ENCODE measurements at regions not wholly inside any gene's neighbourhood (a gene's known extent, or its start where the extent isn't known, plus 50 kb on each side); places are given as distances from the start of the nearest gene placed in this dataset.

- H3K27me3 ChIP-seq = peaks cover 0 to 46% (median 1%) of the 10 kb centered on the region in 4 donors
- H3K27ac ChIP-seq = no peak overlapping the region
- H3K4me3 ChIP-seq = no peak overlapping the region
- no peaks in the 10 kb centered on the region for H3K4me1 ChIP-seq
- no peak for DNase-seq
- TF ChIP-seq POLR2A (IDR thresholded peaks at IDR 0.05) = no peak
- TF ChIP-seq CTCF (IDR thresholded peaks at IDR 0.05) = no peak
- intact Hi-C loops (cut with DNase I) = no loop called here
- no peaks in the 10 kb centered on the region for H3K36me3 ChIP-seq
- WGBS, 2 donors = 82 to 100% methylated on average over 1 of the region's 1 CpG
- no peaks in the 10 kb centered on the region for H3K9me3 ChIP-seq
These were observed 128.0 kb upstream of the MSX2 start for GRCh38 chr5:174596429-174596828.

GRCh38 chr5:174599992-174600391 lies 124.4 kb upstream of the MSX2 start:
- no peak overlapping the region for H3K4me3 ChIP-seq
- TF ChIP-seq CTCF (IDR thresholded peaks at IDR 0.05) = no peak
- no peak overlapping the region for H3K27ac ChIP-seq
- peaks cover 0 to 65% (median 1%) of the 10 kb centered on the region in 4 donors for H3K27me3 ChIP-seq
- 8 to 31% methylated on average over 4 to 6 of the region's 6 CpGs for WGBS, 2 donors
- peaks cover 0 to 6% (median 0%) of the 10 kb centered on the region in 3 donors for H3K9me3 ChIP-seq
- no peaks in the 10 kb centered on the region for H3K4me1 ChIP-seq
- intact Hi-C loops (cut with DNase I) = no loop called here
- H3K36me3 ChIP-seq = no peaks in the 10 kb centered on the region
- no peak for DNase-seq

GRCh38 chr5:174601946-174602345 lies 122.4 kb upstream of the MSX2 start:
- Histone ChIP-seq H3K27ac (no peak overlapping the region), H3K4me1 (no peaks in the 10 kb centered on the region), H3K36me3 (no peaks in the 10 kb centered on the region), H3K9me3 (peaks cover 0 to 6% (median 0%) of the 10 kb centered on the region in 3 donors), H3K4me3 (no peak overlapping the region), H3K27me3 (peaks cover 0 to 74% (median 1%) of the 10 kb centered on the region in 4 donors)
- TF ChIP-seq CTCF (IDR thresholded peaks at IDR 0.05) (no peak), POLR2A (IDR thresholded peaks at IDR 0.05) (no peak)
- intact Hi-C loops (cut with DNase I) = no loop called here
- WGBS, 2 donors = 75 to 80% methylated on average over 1 of the region's 1 CpG
- no peak for DNase-seq

- 42 to 67% methylated on average over 3 of the region's 3 CpGs for WGBS, 2 donors
These were observed 118.2 kb upstream of the MSX2 start for GRCh38 chr5:174606153-174606552.

GRCh38 chr5:174606646-174607045 lies 117.7 kb upstream of the MSX2 start:
- 51 to 65% methylated on average over 4 of the region's 4 CpGs for WGBS, 2 donors
- peaks cover 0 to 43% (median 0%) of the 10 kb centered on the region in 4 donors for H3K27me3 ChIP-seq
- intact Hi-C loops (cut with DNase I) = no loop called here
- H3K27ac ChIP-seq = no peak overlapping the region
- H3K4me3 ChIP-seq = no peak overlapping the region
- H3K4me1 ChIP-seq = peaks cover 0 to 29% (median 9%) of the 10 kb centered on the region in 3 donors
- DNase-seq = no peak
- peaks cover 0 to 6% (median 0%) of the 10 kb centered on the region in 3 donors for H3K9me3 ChIP-seq
- TF ChIP-seq POLR2A (IDR thresholded peaks at IDR 0.05) (no peak), CTCF (IDR thresholded peaks at IDR 0.05) (no peak)
- H3K36me3 ChIP-seq = no peaks in the 10 kb centered on the region

More at GRCh38 chr5:174606153-174606552, 118.2 kb upstream of the MSX2 start:
- H3K4me1 ChIP-seq = peaks cover 0 to 25% (median 9%) of the 10 kb centered on the region in 3 donors
- peaks cover 0 to 6% (median 0%) of the 10 kb centered on the region in 3 donors for H3K9me3 ChIP-seq
- no peaks in the 10 kb centered on the region for H3K36me3 ChIP-seq
- no peak overlapping the region for H3K27ac ChIP-seq
- no peak for TF ChIP-seq CTCF (IDR thresholded peaks at IDR 0.05)
- TF ChIP-seq POLR2A (IDR thresholded peaks at IDR 0.05) = no peak
- no peak overlapping the region for H3K4me3 ChIP-seq
- H3K27me3 ChIP-seq = peaks cover 0 to 48% (median 0%) of the 10 kb centered on the region in 4 donors
- DNase-seq = no peak
- intact Hi-C loops (cut with DNase I) = no loop called here
